ENCODE measurements at regions not wholly inside any gene's neighbourhood (a gene's known extent, or its start where the extent isn't known, plus 50 kb on each side); places are given as distances from the start of the nearest gene placed in this dataset.

- ChIA-PET CTCF (no interaction called here), POLR2A (no interaction called here)
- H3K9me3 ChIP-seq (ENCODE audit: control insufficient read depth, insufficient read depth, low read depth, low read length), result no peaks in the 10 kb centered on the region
- in situ Hi-C loops (cut with HindIII; ENCODE audit: low pct_unique_long_range_greater_than_20kb, low sequenced_read_pairs), result no loop called here
- DNase-seq (ENCODE audit: low read depth, low spot score) (no peak), ATAC-seq (no peak)
- H3K4me3 ChIP-seq (ENCODE audit: low read depth in 2 of 2, low read length in 2 of 2), result no peak overlapping the region
- H3K27me3 ChIP-seq (ENCODE audit: control insufficient read depth, insufficient read depth, low read length), result no peaks in the 10 kb centered on the region
- TF ChIP-seq POLR2AphosphoS5 (IDR thresholded peaks at IDR 0.05; ENCODE audit: low read depth, low read length), result no peak
- TF ChIP-seq CTCF (IDR thresholded peaks at IDR 0.05), result no peak
- TF ChIP-seq REST (IDR thresholded peaks at IDR 0.05; ENCODE audit: insufficient read depth in 1 of 2, low read depth in 2 of 2, low read length in 1 of 2), result no peak
- TF ChIP-seq SIN3A (IDR thresholded peaks at IDR 0.05; ENCODE audit: borderline replicate concordance, insufficient read depth, low read depth, low read length), result no peak
- TF ChIP-seq TCF7L2 (IDR thresholded peaks at IDR 0.05; ENCODE audit: low read depth, low read length), result no peak
- BruUV-seq (replicated peaks), result no TSS peak
- H3K4me1 ChIP-seq (ENCODE audit: control insufficient read depth, insufficient read depth, low read length), result no peaks in the 10 kb centered on the region
- no peak overlapping the region for H3K27ac ChIP-seq (ENCODE audit: low read length)
- intact Hi-C loops (cut with micrococcal nuclease; ENCODE audit: unreplicated experiment), result no loop called here
- H3K36me3 ChIP-seq (ENCODE audit: control insufficient read depth, insufficient read depth, low read length), result no peaks in the 10 kb centered on the region
These were observed 147.4 kb downstream of the CENPC start for GRCh38 chr4:67397931-67398330.

GRCh38 chr4:67397031-67397430, 148.3 kb downstream of the CENPC start:
- intact Hi-C loops (cut with micrococcal nuclease; ENCODE audit: unreplicated experiment), result no loop called here

More at GRCh38 chr4:67397031-67397430, 148.3 kb downstream of the CENPC start:
- H3K9me3 ChIP-seq (ENCODE audit: control insufficient read depth, insufficient read depth, low read depth, low read length), result no peaks in the 10 kb centered on the region
- in situ Hi-C loops (cut with HindIII; ENCODE audit: low pct_unique_long_range_greater_than_20kb, low sequenced_read_pairs), result no loop called here
- DNase-seq (ENCODE audit: low read depth, low spot score) (no peak), ATAC-seq (no peak)
- H3K4me1 ChIP-seq (ENCODE audit: control insufficient read depth, insufficient read depth, low read length), result no peaks in the 10 kb centered on the region
- H3K27me3 ChIP-seq (ENCODE audit: control insufficient read depth, insufficient read depth, low read length), result no peaks in the 10 kb centered on the region
- H3K27ac ChIP-seq (ENCODE audit: low read length), result no peak overlapping the region
- CTCF ChIA-PET, result no interaction called here
- POLR2A ChIA-PET, result no interaction called here
- no peak overlapping the region for H3K4me3 ChIP-seq (ENCODE audit: low read depth in 2 of 2, low read length in 2 of 2)
- no peaks in the 10 kb centered on the region for H3K36me3 ChIP-seq (ENCODE audit: control insufficient read depth, insufficient read depth, low read length)
- TF ChIP-seq REST (IDR thresholded peaks at IDR 0.05; ENCODE audit: insufficient read depth in 1 of 2, low read depth in 2 of 2, low read length in 1 of 2), result no peak
- TF ChIP-seq POLR2AphosphoS5 (IDR thresholded peaks at IDR 0.05; ENCODE audit: low read depth, low read length), result no peak
- TF ChIP-seq SIN3A (IDR thresholded peaks at IDR 0.05; ENCODE audit: borderline replicate concordance, insufficient read depth, low read depth, low read length), result no peak
- TF ChIP-seq CTCF (IDR thresholded peaks at IDR 0.05), result no peak
- no peak for TF ChIP-seq TCF7L2 (IDR thresholded peaks at IDR 0.05; ENCODE audit: low read depth, low read length)
- no TSS peak for BruUV-seq (replicated peaks)

Measured in Panc1 (cell line).